Forelimb muscle (tissue), 1 donor: ENCODE measurements at regions not wholly inside any gene's neighbourhood (a gene's known extent, or its start where the extent isn't known, plus 50 kb on each side); places are given as distances from the start of the nearest gene placed in this dataset.

Experiments
- DNase-seq: peaks from one replicate; pipeline ENCODE4 v3.0.0-alpha.2; 2013; ENCODE audit warnings: low read depth

DNA sequence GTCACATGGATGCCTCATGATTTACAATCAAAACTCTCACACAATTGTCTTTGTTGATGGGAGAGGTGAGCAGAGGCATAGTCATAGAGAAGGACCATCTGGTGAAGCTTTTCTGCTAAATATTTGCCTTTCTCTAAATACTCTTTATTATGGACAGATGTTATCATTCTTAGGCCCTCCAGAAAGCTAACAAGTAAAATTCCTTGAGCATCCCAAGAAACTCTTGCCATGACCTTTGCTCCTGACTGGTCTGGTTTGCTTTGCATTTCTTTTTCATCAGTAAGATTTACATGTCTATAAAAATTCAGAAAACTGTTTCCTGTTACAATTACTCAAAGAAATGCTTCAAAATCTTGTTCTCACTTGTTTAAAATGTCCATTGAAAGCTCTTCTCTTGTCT is 1336.6 kb upstream of the CDH8 start:
- no peak for DNase-seq

DNA sequence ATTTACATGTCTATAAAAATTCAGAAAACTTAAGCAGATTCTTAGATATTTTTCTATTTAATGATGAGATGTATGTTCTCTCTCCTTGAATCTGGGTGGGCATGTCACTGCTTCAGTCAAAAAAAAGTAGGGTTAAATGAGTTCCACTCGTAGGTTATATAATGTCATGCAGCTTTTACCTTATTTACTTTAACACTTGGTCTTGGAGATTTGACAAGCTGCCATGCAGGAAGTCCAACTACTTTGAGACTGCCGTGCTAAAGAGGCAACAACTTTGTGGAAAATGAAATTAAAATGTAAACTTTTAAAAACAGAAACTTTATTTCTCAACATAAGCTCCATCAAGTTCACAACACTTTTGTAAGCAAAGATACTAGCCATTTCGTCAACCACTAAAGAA is 1336.0 kb upstream of the CDH8 start:
- DNase-seq: no peak

DNA sequence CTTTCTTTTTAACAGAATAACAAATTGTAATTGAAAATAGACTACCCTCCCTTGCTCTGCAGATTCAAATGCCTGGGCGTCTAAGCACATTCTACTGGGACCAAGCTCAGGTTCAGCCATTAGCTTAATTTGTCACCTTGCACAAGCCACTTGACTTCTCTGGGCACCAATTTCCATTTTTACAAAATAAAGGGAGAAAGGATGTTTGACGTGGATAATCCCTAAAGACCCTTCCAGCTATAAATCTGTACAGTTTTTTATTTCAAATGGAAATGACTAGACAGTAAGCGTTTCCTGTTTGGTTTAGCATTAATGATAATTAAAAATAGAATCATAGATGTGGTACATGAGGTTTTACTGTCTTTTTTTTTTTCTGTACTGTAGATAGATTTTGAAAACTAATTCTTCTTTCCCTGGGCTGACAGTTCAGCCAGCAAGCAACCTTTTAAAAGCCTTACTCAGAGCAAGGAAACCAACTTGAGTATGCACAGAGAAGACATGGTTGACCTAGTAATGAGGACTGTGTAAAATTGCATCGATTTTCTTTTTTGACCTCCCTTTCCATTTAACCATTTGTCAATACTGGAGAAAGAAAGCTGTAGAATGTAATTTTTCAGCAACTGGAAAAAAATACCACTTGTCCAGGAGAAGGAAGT is 1329.5 kb upstream of the CDH8 start:
- DNase-seq: no peak

DNA sequence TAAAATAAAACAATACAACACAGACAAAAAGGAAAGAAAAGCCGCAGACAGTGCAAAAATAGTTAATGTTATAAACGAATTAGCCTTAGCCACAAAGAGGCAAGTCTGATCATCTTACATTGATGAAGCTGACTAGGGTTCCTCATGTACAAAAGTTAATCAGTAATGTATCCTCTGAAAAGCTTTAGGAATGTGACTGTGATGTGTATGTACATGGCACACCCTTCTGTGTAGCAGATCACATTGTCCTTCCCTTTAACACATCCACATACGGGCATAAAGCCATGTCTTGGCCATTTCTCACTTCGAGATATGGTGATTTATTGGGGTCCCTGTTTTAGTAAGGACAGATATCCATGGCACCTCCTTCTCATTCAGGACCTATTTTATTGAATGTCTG is 1327.5 kb upstream of the CDH8 start:
- DNase-seq: no peak

DNA sequence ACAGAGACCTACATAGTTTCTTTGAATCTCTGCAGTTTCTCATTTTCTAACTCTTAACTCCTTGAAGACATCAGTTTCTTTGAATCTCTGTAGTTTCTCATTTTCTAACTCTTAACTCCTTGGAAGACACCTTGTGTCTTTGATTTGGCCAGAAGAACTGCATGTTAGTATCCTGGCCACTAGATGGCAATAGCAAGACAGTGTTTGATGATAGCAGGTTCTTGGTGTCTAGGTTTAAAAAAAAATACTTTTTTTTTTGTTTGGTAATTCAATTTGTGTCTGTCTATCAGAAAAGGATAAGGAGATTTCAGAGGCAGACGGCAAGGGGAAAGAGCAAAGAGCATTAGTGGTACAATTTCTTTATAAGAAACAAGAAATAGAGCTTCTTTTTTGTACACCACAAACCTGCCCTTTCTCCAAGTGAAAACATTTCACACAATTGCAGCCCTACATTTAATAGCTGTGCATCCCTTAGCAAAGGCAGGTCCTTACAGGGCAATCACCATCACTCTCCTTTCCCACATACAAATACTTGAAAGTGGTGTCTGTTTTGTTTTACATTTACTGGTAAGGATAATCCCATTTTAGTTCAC is 1324.9 kb upstream of the CDH8 start:
- peak; percentile 9 for DNase-seq

DNA sequence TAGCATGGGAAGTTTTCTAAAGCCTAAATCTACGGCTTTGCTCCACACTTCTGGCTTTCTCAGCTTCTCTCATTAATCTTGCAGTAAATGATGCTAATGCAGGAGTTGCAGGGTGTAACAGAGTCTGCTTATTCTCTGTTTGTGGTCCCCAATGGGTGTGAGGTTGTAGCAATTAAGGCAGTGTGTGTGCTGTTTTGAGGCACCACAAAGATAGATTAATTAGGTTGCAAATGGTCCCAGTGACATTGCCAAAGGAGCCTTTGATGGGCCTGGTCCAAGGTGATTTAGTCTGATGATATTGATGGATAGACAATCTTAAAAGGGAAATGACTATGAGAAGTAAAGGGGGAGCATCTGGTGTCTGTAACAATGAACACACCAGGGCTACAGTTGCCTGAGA is 1313.7 kb upstream of the CDH8 start:
- DNase-seq: no peak

DNA sequence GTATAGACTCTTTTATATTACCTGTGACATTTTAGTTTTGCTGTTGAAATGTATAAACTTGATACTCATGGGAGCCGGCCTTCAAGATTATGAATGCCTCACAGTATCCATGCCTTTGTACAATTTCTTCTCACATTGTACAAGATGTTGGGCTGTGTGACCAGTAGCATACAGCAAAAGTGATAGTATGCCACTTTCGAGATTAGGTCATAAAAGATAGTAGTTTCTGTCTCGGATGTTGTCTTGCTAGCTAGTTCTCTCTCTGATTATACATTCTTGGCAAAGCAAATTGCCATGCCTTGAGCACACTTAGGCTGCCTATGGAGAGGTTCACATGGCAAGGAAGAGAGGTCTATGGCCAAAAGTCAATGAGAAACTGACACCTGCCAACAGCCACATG is 1309.8 kb upstream of the CDH8 start:
- no peak for DNase-seq

DNA sequence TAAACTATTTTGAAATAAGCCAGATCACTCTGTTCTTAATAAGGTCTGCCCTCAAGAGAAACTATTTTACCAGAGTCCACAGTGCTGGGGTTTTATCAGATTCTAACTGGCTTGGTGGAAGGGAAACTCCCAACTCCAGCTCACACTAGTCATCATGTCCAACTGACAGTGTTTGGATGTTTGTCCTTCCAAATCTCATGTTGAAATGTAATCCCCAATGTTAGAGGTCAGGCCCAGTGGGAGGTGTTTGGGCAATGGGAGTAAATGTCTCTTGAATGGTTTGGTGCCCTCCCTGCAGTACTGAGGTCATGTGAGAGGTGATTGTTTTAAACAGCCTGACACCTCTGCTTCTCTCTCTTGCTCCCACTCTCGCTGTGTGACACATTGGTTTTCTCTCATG is 1301.0 kb upstream of the CDH8 start:
- DNase-seq: no peak

DNA sequence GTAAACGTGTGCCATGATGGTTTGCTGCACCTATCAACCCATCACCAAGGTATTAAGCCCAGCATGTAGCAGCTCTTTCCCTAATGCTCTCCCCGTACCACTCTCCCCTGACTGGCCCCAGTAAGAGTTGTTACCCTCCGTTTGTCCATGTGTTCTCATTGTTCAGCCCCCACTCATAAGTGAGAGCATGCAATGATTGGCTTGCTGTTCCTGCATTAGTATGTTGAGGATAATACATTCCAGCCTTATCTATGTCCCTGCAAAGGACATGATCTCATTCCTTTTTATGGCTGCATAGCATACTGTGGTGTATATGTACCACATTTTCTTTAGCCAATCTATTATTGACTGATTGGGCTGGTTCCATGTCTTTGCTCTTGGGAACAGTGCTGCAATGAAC is 1294.9 kb upstream of the CDH8 start:
- no peak for DNase-seq

DNA sequence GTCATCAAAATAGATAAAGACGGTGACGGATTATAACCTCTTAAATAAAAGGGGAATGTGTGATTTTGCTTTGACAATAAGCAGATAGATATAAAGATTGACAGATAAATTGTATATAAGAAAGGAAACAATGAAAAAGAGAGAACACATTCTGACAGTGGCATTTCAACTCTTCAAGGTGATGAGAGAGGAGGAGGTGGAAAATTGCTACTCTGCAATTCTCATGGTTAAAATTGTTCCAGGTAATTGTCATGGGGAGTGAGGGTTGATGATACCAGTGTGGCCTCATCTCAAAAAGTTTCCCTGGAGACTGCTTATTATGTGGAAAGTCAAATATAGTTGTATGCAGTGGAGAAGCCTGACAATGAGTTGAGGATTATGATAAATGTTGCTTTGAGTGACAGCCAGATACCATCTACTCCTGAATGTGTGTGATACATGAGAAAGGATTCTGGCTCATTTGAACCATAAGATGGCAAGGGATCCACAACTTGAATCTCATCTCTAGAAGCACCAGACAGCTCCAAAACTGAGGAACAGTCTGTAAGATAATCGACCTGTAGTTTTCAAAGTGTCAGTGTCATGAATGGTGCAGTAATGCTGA is 1290.6 kb upstream of the CDH8 start:
- DNase-seq: no peak

DNA sequence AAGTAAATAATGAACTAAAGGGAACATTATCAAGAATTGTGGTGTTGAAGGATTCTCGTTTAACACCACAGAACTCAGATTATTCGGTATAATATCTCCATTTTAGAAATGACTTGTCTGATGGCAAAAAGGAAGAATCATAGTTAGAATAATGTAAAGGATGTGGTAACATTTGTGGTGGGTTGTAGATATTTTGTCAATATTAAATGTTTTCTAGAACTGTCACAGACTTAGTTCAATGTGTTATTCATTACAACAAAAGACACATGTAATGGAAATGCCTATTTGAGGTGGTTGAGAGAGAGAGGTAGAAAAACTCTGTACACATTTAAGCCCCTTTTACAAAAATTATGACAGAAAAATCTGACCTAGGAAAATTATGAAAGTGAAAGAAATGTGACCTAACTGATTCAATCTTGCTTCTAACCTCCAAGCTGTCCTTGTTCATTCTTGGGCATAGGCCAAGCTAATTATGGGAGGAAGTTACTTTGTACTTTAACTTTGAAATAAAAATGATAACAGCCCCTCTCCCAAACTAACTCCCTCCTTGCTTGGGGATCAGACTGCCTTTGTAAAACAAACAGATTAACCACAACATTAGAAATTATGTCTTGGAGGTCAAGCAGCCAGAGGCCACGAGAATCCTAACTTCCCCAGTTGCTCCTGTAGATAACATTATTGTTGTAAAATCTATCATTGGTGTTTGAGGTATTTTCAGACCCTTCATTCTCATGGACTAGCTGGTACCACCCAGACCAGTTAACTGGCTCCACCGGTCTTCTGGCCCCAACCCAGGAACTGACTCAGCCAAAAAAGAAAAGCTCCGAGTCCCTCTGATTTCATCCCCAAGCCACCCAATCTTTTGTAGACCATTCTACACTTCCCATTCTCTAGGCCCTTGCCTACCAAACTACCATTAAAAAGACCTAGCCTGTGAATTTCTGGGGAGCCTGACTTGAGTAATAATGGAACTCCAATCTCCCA is 1287.8 kb upstream of the CDH8 start:
- DNase-seq: no peak

DNA sequence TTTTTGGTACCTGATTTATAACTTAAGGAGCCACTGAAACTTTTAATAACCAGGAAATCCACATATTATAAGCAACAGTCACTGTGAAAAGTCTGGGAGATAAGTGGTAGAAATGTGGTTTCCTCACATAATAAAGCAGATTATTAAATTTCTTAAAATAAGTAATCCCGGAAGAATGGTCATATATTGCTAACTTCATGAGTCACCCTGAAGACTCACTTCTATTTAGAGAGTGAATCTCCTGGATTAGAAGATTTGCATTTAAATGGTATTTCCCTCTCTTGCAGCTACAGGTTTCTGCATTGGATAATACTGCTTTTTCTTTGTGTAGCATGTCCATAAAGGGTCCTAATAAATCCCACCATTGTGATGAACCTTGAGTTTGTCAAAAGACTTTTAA is 1286.8 kb upstream of the CDH8 start:
- DNase-seq: no peak

DNA sequence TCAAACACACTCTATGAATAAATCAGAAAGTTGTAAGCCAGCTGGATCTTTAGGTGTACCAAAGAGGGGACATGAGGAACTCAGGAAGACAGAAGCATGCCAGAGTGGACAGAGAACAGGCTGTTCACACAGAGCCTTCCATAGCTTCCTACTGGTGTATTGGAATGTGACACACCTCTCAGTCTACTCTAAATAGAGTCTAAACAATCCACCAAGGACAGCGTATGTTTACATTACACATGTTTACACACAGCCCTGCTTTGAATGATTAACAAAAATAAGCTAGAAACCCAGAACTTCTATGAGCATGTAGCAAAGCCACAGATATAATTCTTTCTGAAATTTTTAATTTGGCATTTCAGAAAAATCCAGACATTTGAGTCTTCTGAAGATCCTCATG is 1279.0 kb upstream of the CDH8 start:
- DNase-seq: no peak

DNA sequence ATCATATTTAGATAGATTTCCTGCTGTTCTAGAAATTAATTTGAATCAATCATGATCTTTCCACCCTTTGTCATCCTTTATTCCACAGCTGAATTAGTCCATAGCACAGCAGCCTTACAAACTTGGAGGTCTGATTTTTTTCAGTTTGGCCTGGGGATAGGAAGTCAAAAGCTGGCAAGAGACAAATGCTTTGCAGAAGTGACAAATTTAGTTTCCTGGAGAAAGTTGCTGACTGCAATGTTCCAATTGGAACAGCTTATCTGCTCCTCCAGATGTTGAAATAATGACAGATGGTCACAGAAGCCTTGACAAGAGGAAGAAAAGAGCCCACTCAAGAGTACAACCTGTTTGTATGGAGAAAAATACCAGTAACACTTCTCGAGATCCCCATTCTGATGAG is 1276.1 kb upstream of the CDH8 start:
- DNase-seq: peak; percentile 20

DNA sequence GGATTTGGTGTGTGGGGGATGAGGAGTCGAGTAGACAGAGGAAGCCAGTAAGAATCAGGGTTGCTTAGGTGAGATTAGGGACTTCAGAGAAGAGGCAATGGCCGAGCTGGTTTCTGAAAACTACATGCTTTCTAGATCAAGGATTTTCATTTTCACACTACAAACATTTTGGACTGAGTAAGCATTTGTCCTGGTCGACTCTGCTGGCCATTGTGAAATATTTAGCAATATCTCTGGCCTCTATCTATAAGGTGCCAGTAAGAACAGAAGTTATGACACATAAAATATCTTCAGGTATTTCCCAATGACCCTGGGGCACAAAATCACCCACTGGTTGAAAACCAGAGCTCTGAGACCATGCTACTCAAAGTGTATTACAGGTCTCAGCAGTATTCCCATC is 1275.1 kb upstream of the CDH8 start:
- DNase-seq: no peak

DNA sequence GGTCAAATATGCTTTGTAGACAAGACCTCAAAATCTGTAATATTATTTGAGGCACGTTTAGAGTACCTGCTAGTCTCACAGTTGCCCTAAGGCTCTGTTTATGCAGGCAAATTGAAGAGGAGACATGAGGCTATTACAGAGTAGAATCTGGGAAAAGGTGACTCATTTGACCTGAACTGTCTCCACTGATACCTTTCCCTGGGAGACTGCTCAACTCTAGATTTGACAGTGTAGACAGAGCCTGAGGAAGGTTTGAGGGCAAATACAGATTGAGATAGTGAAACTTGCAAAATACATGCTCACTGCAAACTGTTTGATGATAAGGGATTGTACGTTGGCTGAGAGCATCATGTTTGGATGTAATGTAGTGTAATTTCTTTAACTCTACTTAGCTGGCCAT is 1266.6 kb upstream of the CDH8 start:
- DNase-seq: no peak

DNA sequence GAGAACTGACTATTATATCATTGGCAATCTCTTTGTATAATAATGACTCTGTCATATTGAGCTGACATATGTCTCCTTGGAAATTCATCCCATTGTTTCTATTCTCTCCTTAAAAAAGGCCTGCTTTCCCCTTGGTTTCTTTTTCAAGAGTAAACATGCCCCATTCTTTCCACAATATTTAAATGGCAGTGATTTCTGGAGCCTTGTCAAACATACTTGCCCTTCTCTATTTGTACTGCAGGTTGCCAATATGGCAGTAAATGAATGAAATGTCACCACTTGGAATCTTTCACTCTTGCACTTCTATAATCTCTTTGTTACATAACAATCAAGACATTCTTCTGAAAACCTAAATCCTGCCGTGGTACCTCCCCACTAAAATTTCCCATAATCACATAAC is 1265.1 kb upstream of the CDH8 start:
- no peak for DNase-seq

DNA sequence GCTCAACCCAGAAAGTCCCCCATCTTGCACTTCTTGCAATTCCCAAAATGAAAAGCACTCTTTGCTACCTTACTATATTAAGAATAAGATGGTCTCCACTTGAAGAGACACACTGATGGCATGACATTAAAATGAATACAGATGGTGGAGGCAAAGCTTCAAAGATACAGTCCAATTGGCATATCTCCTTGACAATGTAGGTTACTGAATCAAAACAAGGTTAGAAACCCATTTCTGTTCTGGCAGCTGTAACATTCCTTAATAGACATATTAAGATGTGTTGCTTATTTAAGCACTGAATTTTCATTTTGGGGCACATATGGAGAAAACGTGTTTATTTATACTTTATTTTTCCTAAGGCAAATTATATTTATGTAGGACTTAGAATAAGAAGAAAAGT is 1262.8 kb upstream of the CDH8 start:
- DNase-seq: no peak

DNA sequence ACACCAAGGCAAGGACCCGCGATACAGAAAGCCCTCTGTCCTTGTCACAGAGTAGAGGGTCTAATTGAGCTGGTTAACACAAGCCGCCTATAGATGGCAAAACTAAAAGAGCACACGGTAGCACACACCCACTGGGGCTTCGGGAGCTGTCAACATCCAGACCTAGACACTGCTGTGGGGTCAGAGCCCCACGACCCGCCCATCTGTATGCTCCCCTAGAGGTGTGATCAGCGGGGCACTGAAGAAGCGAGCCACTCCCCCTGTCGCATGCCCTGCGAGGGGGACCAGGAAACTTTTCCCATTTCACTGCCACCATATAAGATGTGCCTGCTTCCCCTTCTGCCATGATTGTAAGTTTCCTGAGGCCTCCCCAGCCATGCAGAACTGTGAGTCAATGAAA is 1255.8 kb upstream of the CDH8 start:
- DNase-seq: no peak

DNA sequence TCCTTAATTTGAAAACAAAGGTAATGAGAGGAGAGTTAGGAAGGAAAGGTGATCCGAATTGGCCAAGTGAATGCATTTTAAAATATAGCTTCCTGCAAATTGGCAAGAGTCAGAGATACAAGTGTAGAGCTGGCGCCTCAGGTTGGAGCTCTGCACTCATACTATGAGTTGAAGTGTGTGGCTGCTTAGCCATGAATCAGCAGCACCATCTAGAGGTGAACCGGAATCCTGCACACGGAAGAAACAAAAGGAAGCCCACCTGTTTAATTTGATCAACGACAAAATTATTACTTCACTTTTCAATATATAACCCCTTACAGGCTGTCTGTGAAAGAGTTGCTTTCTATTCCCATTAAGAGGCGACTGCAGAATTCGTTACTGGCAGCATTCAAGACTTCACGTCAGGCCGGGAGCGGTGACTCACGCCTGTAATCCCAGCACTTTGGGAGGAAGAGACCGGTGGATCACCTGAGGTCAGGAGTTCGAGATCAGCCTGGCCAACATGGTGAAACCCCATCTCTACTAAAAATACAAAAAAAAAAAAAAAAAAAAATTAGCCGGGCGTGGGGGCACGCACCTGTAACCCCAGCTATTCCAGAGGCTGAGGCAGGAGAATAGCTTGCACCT is 1253.7 kb upstream of the CDH8 start:
- DNase-seq: peak; percentile 24

DNA sequence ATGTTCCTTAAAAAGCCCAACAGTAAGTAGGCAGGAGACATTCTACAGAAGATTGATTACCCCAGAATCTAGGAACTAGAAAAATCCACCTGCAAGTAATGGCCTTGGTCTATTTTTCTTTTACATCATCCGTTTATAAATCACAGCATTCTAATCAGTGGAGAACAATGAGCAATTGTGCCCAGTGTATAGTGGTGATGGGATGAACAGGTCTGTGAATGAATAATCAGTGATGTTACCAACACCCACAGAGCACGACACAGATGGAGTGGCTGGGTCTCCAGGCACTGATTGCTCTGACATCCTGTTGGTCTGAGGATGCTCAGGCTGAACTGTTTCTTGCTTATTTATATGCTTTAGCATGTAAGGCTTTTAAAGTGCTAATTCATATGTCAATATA is 1251.2 kb upstream of the CDH8 start:
- no peak for DNase-seq

DNA sequence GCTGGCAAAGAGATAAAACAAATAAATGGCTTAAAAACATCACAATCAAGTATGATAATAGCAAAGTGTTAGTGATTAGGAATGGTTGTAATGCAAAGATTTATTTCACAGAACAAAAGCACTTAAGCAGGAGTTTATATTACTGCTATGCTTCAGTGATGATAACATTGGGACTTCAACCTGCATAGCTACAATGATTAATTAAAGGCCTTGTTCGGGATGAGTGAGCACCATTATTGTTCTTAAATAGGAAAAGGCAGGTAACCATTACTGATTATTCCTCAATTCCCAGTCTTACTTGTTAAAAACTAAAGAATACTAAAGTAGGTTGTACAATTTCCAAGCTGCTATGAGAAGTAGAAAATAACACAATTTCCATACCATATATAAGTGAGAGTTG is 1247.5 kb upstream of the CDH8 start:
- DNase-seq: no peak
